H9 (cell line): ENCODE measurements at regions not wholly inside any gene's neighbourhood (a gene's known extent, or its start where the extent isn't known, plus 50 kb on each side); places are given as distances from the start of the nearest gene placed in this dataset.

Experiments
- DNase-seq: peaks from one replicate; pipeline ENCODE4 v3.0.0-alpha.2; 2017
- H2AFZ ChIP-seq: one replicate; pipeline ENCODE4 v1.6.1; 2013; ENCODE audit warnings: mild to moderate bottlenecking, low read length, control low read depth, moderate library complexity
- H2AK5ac ChIP-seq: 2 replicates; pipeline ENCODE4 v1.6.1; 2013; ENCODE audit warnings: low read length, control low read depth, mixed read lengths; ENCODE audit not compliant: insufficient read length
- H2BK120ac ChIP-seq: one replicate; pipeline ENCODE4 v1.6.1; 2013; ENCODE audit warnings: low read depth, mild to moderate bottlenecking, low read length, control low read depth, inconsistent platforms; ENCODE audit not compliant: poor library complexity, severe bottlenecking
- H2BK12ac ChIP-seq: 2 replicates; pipeline ENCODE4 v1.6.1; 2013; ENCODE audit warnings: low read length, control low read depth, mixed read lengths, low read depth; ENCODE audit not compliant: insufficient read length
- H2BK15ac ChIP-seq: 2 replicates; pipeline ENCODE4 v1.6.1; 2013; ENCODE audit warnings: low read depth, low read length, control low read depth
- H2BK20ac ChIP-seq: one replicate; pipeline ENCODE4 v1.6.1; 2013; ENCODE audit warnings: low read depth, mild to moderate bottlenecking, low read length, control low read depth, inconsistent platforms; ENCODE audit not compliant: poor library complexity, severe bottlenecking
- H2BK5ac ChIP-seq: 2 replicates; pipeline ENCODE4 v1.6.1; 2013; ENCODE audit warnings: low read length, control low read depth, mixed read lengths; ENCODE audit not compliant: insufficient read length
- H3K14ac ChIP-seq: 2 replicates; pipeline ENCODE4 v1.6.1; 2013; ENCODE audit warnings: low read length, control low read depth; ENCODE audit not compliant: insufficient read depth
- H3K18ac ChIP-seq: 2 replicates; pipeline ENCODE4 v1.6.1; 2013; ENCODE audit warnings: low read depth, mild to moderate bottlenecking, mixed read lengths, low read length, control low read depth; ENCODE audit not compliant: insufficient read length
- H3K23ac ChIP-seq: 2 replicates; pipeline ENCODE4 v1.6.1; 2013; ENCODE audit warnings: low read length, control low read depth, mixed read lengths, low read depth; ENCODE audit not compliant: insufficient read length
- H3K23me2 ChIP-seq: 2 replicates; pipeline ENCODE4 v1.6.1; 2013; ENCODE audit warnings: low read depth, mild to moderate bottlenecking, mixed read lengths, low read length, control low read depth; ENCODE audit not compliant: insufficient read length, poor library complexity, severe bottlenecking
- H3K27ac ChIP-seq: 2 replicates; pipeline ENCODE4 v1.5.1; 2013; ENCODE audit warnings: low read length, control low read depth, mixed read lengths, low read depth; ENCODE audit not compliant: insufficient read length
- H3K27me3 ChIP-seq: 2 replicates; pipeline ENCODE4 v1.6.1; 2013; ENCODE audit warnings: low read length, control low read depth, inconsistent platforms; ENCODE audit not compliant: insufficient read depth
- H3K4ac ChIP-seq: 2 replicates; pipeline ENCODE4 v1.6.1; 2013; ENCODE audit warnings: low read depth, mild to moderate bottlenecking, control low read depth, inconsistent platforms, low read length, moderate library complexity
- H3K4me1 ChIP-seq: 2 replicates; pipeline ENCODE4 v1.6.1; 2013; ENCODE audit warnings: low read length, control low read depth, inconsistent platforms; ENCODE audit not compliant: insufficient read depth
- H3K4me2 ChIP-seq: 2 replicates; pipeline ENCODE4 v1.6.1; 2013; ENCODE audit warnings: low read length, control low read depth, mixed read lengths; ENCODE audit not compliant: insufficient read length, insufficient read depth
- H3K56ac ChIP-seq: 2 replicates; pipeline ENCODE4 v1.6.1; 2013; ENCODE audit warnings: low read depth, mild to moderate bottlenecking, mixed read lengths, low read length, control low read depth; ENCODE audit not compliant: insufficient read length
- H3K79me1 ChIP-seq: 2 replicates; pipeline ENCODE4 v1.6.1; 2013; ENCODE audit warnings: low read depth, mild to moderate bottlenecking, moderate library complexity, low read length, control low read depth, inconsistent platforms; ENCODE audit not compliant: insufficient read depth, poor library complexity, severe bottlenecking
- H3K79me2 ChIP-seq: 2 replicates; pipeline ENCODE4 v1.6.1; 2013; ENCODE audit warnings: low read length, control low read depth, inconsistent platforms; ENCODE audit not compliant: insufficient read depth
- H3K9ac ChIP-seq: 2 replicates; pipeline ENCODE4 v1.6.1; 2013; ENCODE audit warnings: low read length, control low read depth, mixed read lengths; ENCODE audit not compliant: insufficient read length; ENCODE audit errors: extremely low read depth
- H3K9me3 ChIP-seq: one replicate; pipeline ENCODE4 v1.6.1; 2013; ENCODE audit warnings: low read depth, low read length, inconsistent platforms; ENCODE audit not compliant: control insufficient read depth
- H3T11ph ChIP-seq: one replicate; pipeline ENCODE4 v1.6.1; 2013; ENCODE audit warnings: mild to moderate bottlenecking, low read length, control low read depth, inconsistent platforms
- H4K20me1 ChIP-seq: one replicate; pipeline ENCODE4 v1.6.1; 2013; ENCODE audit not compliant: control insufficient read depth, insufficient read length, insufficient read depth
- H4K5ac ChIP-seq: 2 replicates; pipeline ENCODE4 v1.6.1; 2013; ENCODE audit warnings: low read depth, mild to moderate bottlenecking, mixed read lengths, low read length, control low read depth; ENCODE audit not compliant: insufficient read length
- H4K8ac ChIP-seq: replicated peaks from 2 replicates; pipeline ENCODE4 v1.6.1; 2013; ENCODE audit warnings: low read length, control low read depth, mixed read lengths, low read depth; ENCODE audit not compliant: insufficient read length
- H4K91ac ChIP-seq: 2 replicates; pipeline ENCODE4 v1.6.1; 2013; ENCODE audit warnings: low read depth, mild to moderate bottlenecking, moderate library complexity, mixed read lengths, low read length, control low read depth; ENCODE audit not compliant: insufficient read length
- H3K27ac Mint-ChIP-seq, 3 experiments: 2 replicates in 2 of 3; 3 replicates in 1 of 3; pipeline ENCODE4 v1.8.0; 2020 to 2021; ENCODE audit warnings: mixed read lengths in 3 of 3, mild to moderate bottlenecking in 1 of 3, moderate library complexity in 1 of 3
- H3K27me3 Mint-ChIP-seq: 2 replicates; pipeline ENCODE4 v1.8.0; 2021; ENCODE audit warnings: low read depth, mild to moderate bottlenecking, moderate library complexity, mixed read lengths
- H3K36me3 Mint-ChIP-seq, 3 experiments: 2 replicates in 2 of 3; 3 replicates in 1 of 3; pipeline ENCODE4 v1.8.0; 2020 to 2021; ENCODE audit warnings: low read depth in 3 of 3, mixed read lengths in 3 of 3; ENCODE audit not compliant: insufficient read depth in 1 of 3
- H3K4me1 Mint-ChIP-seq, 2 experiments: 2 replicates each; pipeline ENCODE4 v1.8.0; 2020; ENCODE audit warnings: mixed read lengths in 2 of 2
- H3K4me3 Mint-ChIP-seq, 2 experiments: 2 replicates in 1 of 2; 3 replicates in 1 of 2; pipeline ENCODE4 v1.8.0; 2020 to 2021; ENCODE audit warnings: mild to moderate bottlenecking in 2 of 2, mixed read lengths in 2 of 2, moderate library complexity in 1 of 2
- H3K9me3 Mint-ChIP-seq, 2 experiments: 2 replicates in 1 of 2; 3 replicates in 1 of 2; pipeline ENCODE4 v1.8.0; 2020; ENCODE audit warnings: mild to moderate bottlenecking in 2 of 2, mixed read lengths in 2 of 2, moderate library complexity in 1 of 2
- WGBS: extraction: QIAGEN DNeasy Blood & Tissue Kit; methylation state at CpG from one replicate; pipeline ENCODE4 v1.1.7; 2013; ENCODE audit warnings: missing lambda C conversion rate, low lambda C conversion rate, mixed read lengths; ENCODE audit not compliant: insufficient read length; ENCODE audit errors: extremely low coverage; 5-methylcytosine and 5-hydroxymethylcytosine counted together
- TF ChIP-seq, protein P1 (sequence below): fragments of 200-600 bp; sonication (generic); conservative IDR thresholded peaks from 3 replicates; pipeline ENCODE4 v1.8.0; 2021; ENCODE audit warnings: antibody characterized with exemption, mild to moderate bottlenecking

DNA sequence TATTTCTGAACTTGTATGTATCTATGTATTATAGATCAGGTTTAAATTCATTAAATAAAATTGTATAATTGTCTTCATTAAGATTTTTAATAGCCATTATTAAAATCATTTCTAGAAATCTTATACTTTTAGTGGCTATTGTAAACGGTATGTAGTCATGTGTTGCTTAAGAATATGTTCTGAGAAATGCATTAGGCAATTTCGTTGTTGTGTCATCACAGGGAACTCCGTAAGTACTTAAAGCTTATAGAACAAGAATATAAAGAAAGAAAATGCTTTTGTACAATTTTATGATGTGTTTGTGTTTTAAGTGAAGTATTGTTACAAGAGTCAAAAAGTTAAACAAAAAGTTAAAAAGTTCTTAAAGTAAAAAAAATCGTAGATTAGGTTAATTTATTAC lies 765.8 kb downstream of the METTL4 start:
- no peak overlapping the region for H3K4me3 Mint-ChIP-seq
- Histone ChIP-seq H2BK5ac (no peak overlapping the region), H3K4me2 (no peak overlapping the region), H3K14ac (no peak overlapping the region), H2BK120ac (no peak overlapping the region), H3K4ac (no peak overlapping the region), H2BK15ac (no peak overlapping the region), H3K18ac (no peak overlapping the region), H4K20me1 (no peaks in the 10 kb centered on the region), H3T11ph (no peak overlapping the region), H2AFZ (no peak overlapping the region), H2AK5ac (no peak overlapping the region), H3K23me2 (no peaks in the 10 kb centered on the region), H3K27me3 (no peaks in the 10 kb centered on the region), H2BK12ac (no peak overlapping the region), H3K27ac (no peak overlapping the region), H3K23ac (no peak overlapping the region), H3K9me3 (no peaks in the 10 kb centered on the region), H3K79me1 (no peaks in the 10 kb centered on the region), H4K91ac (no peak overlapping the region), H3K79me2 (no peaks in the 10 kb centered on the region), H4K8ac (no peak overlapping the region), H4K5ac (no peak overlapping the region), H3K4me1 (no peaks in the 10 kb centered on the region), H2BK20ac (no peak overlapping the region), H3K9ac (no peak overlapping the region), H3K56ac (no peak overlapping the region)
- H3K9me3 Mint-ChIP-seq: peaks cover 0 to 2% of the 10 kb centered on the region in 2 experiments; a peak in 1 of 5 replicates
- H3K27ac Mint-ChIP-seq: no peak overlapping the region
- DNase-seq: no peak
- WGBS: no CpG with 5 or more reads among the region's 4 CpGs
- H3K4me1 Mint-ChIP-seq: no peaks in the 10 kb centered on the region
- no peaks in the 10 kb centered on the region for H3K36me3 Mint-ChIP-seq
- TF ChIP-seq, protein P1, sequence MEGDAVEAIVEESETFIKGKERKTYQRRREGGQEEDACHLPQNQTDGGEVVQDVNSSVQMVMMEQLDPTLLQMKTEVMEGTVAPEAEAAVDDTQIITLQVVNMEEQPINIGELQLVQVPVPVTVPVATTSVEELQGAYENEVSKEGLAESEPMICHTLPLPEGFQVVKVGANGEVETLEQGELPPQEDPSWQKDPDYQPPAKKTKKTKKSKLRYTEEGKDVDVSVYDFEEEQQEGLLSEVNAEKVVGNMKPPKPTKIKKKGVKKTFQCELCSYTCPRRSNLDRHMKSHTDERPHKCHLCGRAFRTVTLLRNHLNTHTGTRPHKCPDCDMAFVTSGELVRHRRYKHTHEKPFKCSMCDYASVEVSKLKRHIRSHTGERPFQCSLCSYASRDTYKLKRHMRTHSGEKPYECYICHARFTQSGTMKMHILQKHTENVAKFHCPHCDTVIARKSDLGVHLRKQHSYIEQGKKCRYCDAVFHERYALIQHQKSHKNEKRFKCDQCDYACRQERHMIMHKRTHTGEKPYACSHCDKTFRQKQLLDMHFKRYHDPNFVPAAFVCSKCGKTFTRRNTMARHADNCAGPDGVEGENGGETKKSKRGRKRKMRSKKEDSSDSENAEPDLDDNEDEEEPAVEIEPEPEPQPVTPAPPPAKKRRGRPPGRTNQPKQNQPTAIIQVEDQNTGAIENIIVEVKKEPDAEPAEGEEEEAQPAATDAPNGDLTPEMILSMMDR: no peak
- H3K27me3 Mint-ChIP-seq: no peaks in the 10 kb centered on the region
